ENCODE measurements at regions not wholly inside any gene's neighbourhood (a gene's known extent, or its start where the extent isn't known, plus 50 kb on each side); places are given as distances from the start of the nearest gene placed in this dataset.
A peak's percentile ranks its signal among the peaks of the same experiment; 100 is the strongest.

DNA sequence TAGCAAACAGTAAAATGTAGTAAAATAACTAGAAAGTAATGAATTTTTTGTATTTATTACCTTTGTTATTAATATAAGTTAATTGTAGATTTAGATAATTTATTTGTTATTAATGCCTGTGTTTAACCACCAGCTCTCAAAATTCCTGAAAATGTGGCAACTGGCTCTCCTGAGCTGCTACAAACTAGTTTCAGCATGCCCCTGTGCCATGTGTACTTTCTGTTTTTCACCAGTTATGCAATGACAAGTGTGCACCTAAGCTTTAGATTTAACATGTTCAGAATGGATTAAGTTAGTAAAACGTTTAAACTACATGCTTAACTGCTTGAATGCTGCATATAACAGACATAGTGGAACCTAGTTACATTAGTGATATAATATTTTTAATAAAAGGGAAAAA, 88.1 kb downstream of the POSTN start:
- no peak for DNase-seq

GRCh38 chr13:37505531-37505930, 93.0 kb downstream of the POSTN start:
- no peak for DNase-seq

DNA sequence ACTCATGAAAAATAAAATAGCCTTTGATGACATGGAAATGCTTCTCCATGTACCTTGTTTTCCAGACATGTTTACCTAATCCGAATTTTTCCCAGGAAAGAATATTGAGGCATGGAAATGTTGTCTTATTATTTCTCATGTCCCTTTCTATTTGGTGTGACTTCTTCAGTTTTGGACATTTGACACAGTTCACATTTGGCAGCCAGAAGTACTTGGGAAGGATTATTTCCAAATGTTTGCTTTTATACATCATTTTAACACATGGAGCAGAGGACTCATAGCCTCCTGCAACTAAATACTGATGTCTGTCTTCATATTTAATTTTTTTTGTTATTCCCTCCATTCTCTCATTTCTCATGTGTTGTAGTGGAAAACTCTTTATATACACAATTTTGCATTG, 94.3 kb downstream of the POSTN start:
- DNase-seq = no peak

DNA sequence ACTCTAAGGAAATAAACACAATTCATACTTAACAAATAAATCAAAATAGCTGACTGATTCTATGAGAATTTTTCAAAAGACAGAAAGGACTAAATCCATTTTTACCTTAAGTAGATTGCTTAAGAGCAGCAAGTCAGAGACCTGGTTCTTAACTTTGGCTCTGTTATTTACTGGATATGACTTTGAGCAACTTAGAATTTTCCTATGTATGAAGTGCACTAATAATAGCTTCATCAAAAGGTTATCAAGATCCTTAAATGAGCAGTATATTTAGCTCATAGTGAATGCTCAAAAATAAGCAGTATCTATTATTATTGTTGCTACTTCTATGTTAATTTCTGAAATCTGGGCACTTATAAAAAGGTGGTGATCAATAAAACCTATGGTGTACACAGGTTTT, 95.3 kb downstream of the POSTN start:
- no peak for DNase-seq

DNA sequence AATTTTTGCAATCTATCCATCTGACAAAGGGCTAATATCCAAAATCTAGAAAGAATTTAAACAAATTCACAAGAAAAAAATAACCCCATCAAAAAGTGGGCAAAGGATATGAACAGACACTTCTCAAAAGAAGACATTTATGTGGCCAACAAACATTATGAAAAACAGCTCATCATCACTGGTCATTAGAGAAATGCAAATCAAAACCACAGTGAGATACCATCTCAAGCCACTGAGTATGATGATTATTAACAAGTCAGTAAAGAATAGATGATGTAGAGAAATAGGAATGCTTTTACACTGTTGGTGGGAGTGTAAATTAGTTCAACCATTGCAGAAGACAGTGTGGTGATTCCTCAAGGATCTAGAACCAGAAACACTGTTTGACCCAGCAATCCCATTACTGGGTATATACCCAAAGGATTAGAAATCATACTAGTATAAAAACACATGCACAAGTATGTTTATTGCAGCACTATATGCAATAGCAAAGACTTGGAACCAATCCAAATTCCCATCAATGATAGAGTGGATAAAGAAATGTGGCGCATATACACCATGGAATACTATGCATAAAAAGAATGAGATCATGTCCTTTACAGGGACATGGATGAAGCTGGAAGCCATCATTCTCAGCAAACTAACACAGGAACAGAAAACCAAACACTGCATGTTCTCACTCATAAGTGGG, 96.1 kb downstream of the POSTN start:
- DNase-seq = peak; percentile 72

DNA sequence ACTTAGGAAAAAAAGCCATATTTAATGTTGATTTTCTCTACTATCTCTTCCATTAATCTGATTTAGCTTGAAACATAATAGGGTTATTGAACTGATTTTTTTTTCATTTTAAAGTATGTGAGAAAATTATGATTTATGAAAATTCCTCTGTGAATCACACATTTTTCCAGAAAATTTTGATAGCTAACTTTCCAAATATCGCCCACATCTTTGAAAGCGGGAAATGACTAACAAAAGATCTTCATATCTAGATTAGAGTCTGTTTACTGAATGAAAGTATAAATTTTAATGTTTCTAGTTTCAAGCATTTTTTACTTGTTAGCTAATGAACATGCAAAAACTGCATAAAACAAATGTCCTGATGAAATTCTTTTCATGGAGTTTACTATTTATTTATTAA, 97.4 kb downstream of the POSTN start:
- no peak for DNase-seq

GRCh38 chr13:37495046-37495445, 103.5 kb downstream of the POSTN start:
- DNase-seq = peak; percentile 49

- no peak for DNase-seq
Observed at GRCh38 chr13:37493775-37494174, 104.8 kb downstream of the POSTN start.

GRCh38 chr13:37492741-37493514, 105.6 kb downstream of the POSTN start:
- peak; percentile 94 for DNase-seq

DNA sequence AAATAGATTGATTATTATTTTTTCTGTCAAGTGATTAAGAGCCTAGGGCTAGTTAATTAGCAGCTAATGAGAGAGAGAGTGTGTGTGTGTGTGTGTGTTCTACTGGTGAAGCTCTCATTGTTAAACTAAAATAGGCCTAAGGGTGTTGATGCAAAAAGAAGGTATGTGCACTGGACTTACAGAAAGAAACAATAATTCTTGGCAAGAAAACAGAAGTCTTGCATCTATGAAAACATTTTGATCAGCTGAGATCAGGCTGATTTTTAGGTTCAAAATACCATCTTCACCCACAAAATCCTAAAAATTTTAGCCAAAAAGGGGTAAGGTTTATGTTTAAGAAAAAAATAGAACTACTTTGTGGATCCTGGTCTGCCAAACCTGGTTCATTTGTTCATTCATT, 106.5 kb downstream of the POSTN start:
- DNase-seq = peak; percentile 58

- peak; percentile 55 for DNase-seq
Observed at GRCh38 chr13:37491661-37492060, 106.9 kb downstream of the POSTN start.

GRCh38 chr13:37490176-37490779, 108.3 kb downstream of the POSTN start:
- peak; percentile 43 for DNase-seq

DNA sequence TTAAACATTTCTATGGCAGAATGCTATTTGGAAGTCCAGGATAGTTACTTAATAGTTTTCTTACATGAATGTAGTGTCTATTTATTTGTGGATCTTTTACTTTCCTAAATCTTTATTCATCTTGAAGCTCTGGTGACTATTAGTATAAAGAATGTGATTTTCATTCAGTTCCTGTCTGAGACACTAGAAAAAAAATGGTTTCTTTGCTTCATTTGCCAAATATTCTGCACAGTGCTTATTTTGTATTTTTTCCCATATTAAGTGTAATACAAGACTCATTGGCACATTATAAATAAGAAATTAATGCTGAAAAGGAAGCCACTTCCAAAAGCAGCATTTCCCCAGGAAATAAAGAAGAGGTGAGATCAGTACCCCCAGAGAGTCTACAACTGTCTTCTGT, 109.8 kb downstream of the POSTN start:
- peak; percentile 66 for DNase-seq

DNA sequence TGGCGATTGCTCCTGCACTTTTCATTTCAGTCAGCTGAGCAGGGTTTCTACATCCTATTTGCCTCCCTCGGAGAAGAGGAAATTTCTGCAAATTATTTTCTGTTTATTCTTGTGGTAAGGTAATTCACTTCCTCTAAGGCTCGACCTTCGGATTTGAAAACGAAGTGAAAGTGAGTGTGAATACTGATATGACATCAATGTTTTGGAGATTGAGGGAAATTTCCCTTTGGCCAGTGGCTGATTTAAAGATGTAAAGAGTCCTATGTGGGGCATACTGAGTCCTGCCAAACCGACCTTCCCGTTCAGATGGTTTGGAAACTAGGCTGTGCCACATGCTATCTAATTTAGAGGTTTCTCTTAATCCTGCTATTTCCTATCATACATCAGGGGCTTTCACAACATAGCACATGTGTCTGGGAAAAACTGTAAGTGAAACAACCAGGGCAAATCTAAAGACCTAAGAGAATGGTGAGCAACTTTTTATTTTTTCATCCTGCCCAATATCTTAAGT, 112.3 kb downstream of the POSTN start:
- peak; percentile 38 for DNase-seq

DNA sequence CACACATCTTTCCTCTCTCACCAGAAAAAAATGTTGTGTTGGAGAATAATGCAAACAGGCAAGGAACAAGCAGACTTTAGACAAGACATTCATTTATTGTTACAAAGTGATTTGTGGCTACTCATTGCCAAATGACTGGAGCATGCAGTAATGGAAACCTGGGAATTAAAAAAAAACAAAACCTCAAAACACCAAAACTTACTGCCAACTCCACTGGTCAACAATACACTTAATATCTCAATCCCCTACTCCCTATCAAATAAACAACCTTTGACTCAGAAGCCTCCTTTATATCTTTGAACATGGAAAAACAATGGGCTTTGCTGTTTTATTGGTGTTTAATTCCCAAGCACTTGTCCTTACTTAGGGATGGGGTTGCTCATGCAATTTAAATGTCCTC, 112.8 kb downstream of the POSTN start:
- peak; percentile 50 for DNase-seq

GRCh38 chr13:37484056-37484455, 114.5 kb downstream of the POSTN start:
- peak; percentile 50 for DNase-seq

GRCh38 chr13:37482331-37482730, 116.2 kb downstream of the POSTN start:
- DNase-seq = no peak

- no peak for DNase-seq
Observed at GRCh38 chr13:37481885-37482227, 116.7 kb downstream of the POSTN start.

DNA sequence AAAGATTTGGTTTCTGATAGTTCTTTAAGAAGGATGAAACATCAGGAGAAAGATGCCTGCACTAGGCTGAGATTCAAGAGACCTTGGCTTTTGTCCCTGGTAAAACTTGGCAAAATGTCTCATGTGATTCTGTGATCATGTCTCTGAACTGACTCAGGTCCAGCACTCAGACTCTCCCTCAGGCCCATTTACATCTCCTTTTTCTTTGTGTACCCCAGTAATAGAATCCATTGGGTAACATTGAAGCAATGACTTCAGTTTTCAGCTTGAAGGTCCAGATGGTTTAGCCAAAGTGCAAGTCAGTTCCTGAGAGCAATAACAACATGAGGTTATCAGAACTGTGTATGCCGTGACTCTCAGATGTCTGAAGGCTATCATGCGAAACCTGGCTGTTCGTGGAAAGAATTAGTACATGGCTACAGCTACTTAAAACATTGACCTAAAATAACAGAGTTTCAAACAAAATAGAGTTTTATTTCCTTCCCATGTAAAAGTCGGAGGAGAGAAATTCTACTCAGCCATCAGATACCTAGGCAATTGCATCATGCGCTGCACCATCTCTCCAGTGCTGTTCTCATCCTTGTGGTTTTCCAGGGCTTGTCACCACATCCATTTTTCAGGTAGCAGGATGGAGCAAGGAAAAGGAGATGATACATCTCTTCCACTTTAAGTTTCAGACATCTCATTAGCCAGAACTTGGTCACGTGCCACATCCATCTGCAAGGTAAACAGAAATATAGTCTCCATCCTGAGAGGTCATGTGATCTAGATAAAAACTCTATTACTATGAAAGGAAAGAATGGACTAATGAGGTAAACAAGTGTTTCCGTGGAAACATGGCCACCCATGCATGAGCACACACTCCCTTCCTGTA, 117.3 kb downstream of the POSTN start:
- DNase-seq = peak; percentile 92

DNA sequence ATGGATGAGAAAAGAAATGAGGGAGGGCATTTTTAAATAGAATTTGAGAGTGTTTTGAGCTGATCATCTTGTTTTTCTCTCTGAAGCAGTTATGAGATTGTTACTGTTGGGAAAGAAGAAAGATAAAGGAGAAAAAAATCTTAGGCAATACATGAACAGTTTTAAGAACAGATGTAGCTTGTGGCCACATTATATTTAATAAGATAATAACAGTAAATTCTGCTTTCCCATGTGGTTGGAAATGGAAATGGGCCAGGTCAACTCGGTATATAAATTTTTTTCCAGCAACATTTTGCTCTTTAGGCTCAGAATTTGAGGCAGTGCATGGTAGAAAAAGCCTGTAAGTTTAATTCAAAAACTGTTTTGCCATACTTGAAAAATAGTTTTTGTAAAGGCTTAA, 118.7 kb downstream of the POSTN start:
- no peak for DNase-seq

- peak; percentile 72 for DNase-seq
Observed at GRCh38 chr13:37476874-37477273, 121.7 kb downstream of the POSTN start.

GRCh38 chr13:37475966-37476365, 122.6 kb downstream of the POSTN start:
- peak; percentile 60 for DNase-seq

GRCh38 chr13:37475151-37475550, 123.4 kb downstream of the POSTN start:
- no peak for DNase-seq
